Mesenchymal stem cell (in vitro differentiated cells and primary cell): ENCODE measurements at regions not wholly inside any gene's neighbourhood (a gene's known extent, or its start where the extent isn't known, plus 50 kb on each side); places are given as distances from the start of the nearest gene placed in this dataset.
"Not testable (repeated sequence)": the region's sequence is repeated elsewhere in the genome, so short reads cannot be mapped to it uniquely, and the experiment has no call there.

Experiments used
- DNase-seq: peaks from one replicate; pipeline ENCODE4 v3.0.0-alpha.2; 2013
- H2AFZ ChIP-seq: one replicate; pipeline ENCODE4 v1.6.1; 2013; ENCODE audit warnings: low read depth, mild to moderate bottlenecking, control low read depth, inconsistent platforms, low read length, moderate library complexity
- H2AK5ac ChIP-seq: 2 replicates; pipeline ENCODE4 v1.6.1; 2013; ENCODE audit warnings: low read length, moderate library complexity, mild to moderate bottlenecking, inconsistent platforms; ENCODE audit not compliant: severe bottlenecking
- H2BK120ac ChIP-seq: one replicate; pipeline ENCODE4 v1.6.1; 2013; ENCODE audit warnings: low read depth, mild to moderate bottlenecking, inconsistent platforms, low read length, moderate library complexity
- H2BK12ac ChIP-seq, 2 experiments: one replicate each; pipeline ENCODE4 v1.6.1; 2013; ENCODE audit warnings: inconsistent platforms in 2 of 2, low read length in 2 of 2, mild to moderate bottlenecking in 2 of 2, moderate library complexity in 2 of 2, control low read depth in 1 of 2
- H2BK15ac ChIP-seq: one replicate; pipeline ENCODE4 v1.6.1; 2013; ENCODE audit warnings: mild to moderate bottlenecking, low read depth, inconsistent platforms; ENCODE audit not compliant: poor library complexity, severe bottlenecking
- H2BK5ac ChIP-seq: 2 replicates; pipeline ENCODE4 v1.6.1; 2013; ENCODE audit warnings: low read depth, mild to moderate bottlenecking, low read length, control low read depth, inconsistent platforms; ENCODE audit not compliant: poor library complexity, severe bottlenecking
- H3K14ac ChIP-seq, 2 experiments: one replicate each; pipeline ENCODE4 v1.6.1; 2013; ENCODE audit warnings: inconsistent platforms in 2 of 2, low read length in 2 of 2, control low read depth in 1 of 2, mild to moderate bottlenecking in 1 of 2, moderate library complexity in 1 of 2
- H3K18ac ChIP-seq, 2 experiments: one replicate each; pipeline ENCODE4 v1.6.1; 2013; ENCODE audit warnings: inconsistent platforms in 2 of 2, low read length in 2 of 2, control low read depth in 1 of 2, low read depth in 1 of 2, mild to moderate bottlenecking in 1 of 2
- H3K23ac ChIP-seq, 2 experiments: one replicate each; pipeline ENCODE4 v1.6.1; 2013; ENCODE audit warnings: inconsistent platforms in 2 of 2, low read length in 2 of 2, mild to moderate bottlenecking in 2 of 2, moderate library complexity in 2 of 2, control low read depth in 1 of 2
- H3K27ac ChIP-seq: 2 replicates; pipeline ENCODE4 v1.5.1; 2013; ENCODE audit warnings: mild to moderate bottlenecking, moderate library complexity, low read length, control low read depth, inconsistent platforms; ENCODE audit not compliant: poor library complexity, severe bottlenecking
- H3K27me3 ChIP-seq, 2 experiments: 2 replicates each; pipeline versions ENCODE4 v1.6.1 to v1.7.0; 2013; ENCODE audit warnings: low read length in 2 of 2, mild to moderate bottlenecking in 2 of 2, moderate library complexity in 2 of 2, control low read depth in 1 of 2, inconsistent platforms in 1 of 2; ENCODE audit not compliant: control insufficient read depth in 1 of 2, insufficient read depth in 1 of 2
- H3K36me3 ChIP-seq, 2 experiments: 2 replicates each; pipeline versions ENCODE4 v1.6.1 to v1.7.0; 2013; ENCODE audit warnings: low read length in 2 of 2, control low read depth in 1 of 2, inconsistent platforms in 1 of 2, low read depth in 1 of 2, mild to moderate bottlenecking in 1 of 2; ENCODE audit not compliant: insufficient read depth in 2 of 2, control insufficient read depth in 1 of 2
- H3K4ac ChIP-seq, 2 experiments: one replicate each; pipeline ENCODE4 v1.6.1; 2013; ENCODE audit warnings: inconsistent platforms in 2 of 2, low read length in 2 of 2, mild to moderate bottlenecking in 2 of 2, moderate library complexity in 2 of 2, control low read depth in 1 of 2, low read depth in 1 of 2
- H3K4me1 ChIP-seq: 2 replicates; pipeline ENCODE4 v1.6.1; 2013; ENCODE audit warnings: low read depth, low read length, control low read depth; ENCODE audit not compliant: control insufficient read depth, insufficient read depth
- H3K4me2 ChIP-seq: 2 replicates; pipeline ENCODE4 v1.6.1; 2013; ENCODE audit warnings: low read length, mild to moderate bottlenecking, inconsistent platforms; ENCODE audit not compliant: poor library complexity, severe bottlenecking
- H3K4me3 ChIP-seq, 2 experiments: 2 replicates each; pipeline versions ENCODE4 v1.5.1 to v1.7.0; 2013; ENCODE audit warnings: low read length in 2 of 2, mild to moderate bottlenecking in 2 of 2, control low read depth in 1 of 2, low read depth in 1 of 2; ENCODE audit not compliant: insufficient read depth in 1 of 2
- H3K79me1 ChIP-seq: replicated peaks from 2 replicates; pipeline ENCODE4 v1.6.1; 2013; ENCODE audit warnings: mild to moderate bottlenecking, control low read depth, low read length, inconsistent platforms; ENCODE audit not compliant: poor library complexity, severe bottlenecking
- H3K9ac ChIP-seq: 2 replicates; pipeline ENCODE4 v1.7.0; 2013; ENCODE audit warnings: mild to moderate bottlenecking, low read length, moderate library complexity
- H3K9me3 ChIP-seq: 2 replicates; pipeline ENCODE4 v1.7.0; 2013; ENCODE audit warnings: mild to moderate bottlenecking, low read length; ENCODE audit not compliant: control insufficient read depth
- H4K8ac ChIP-seq: one replicate; pipeline ENCODE4 v1.6.1; 2013; ENCODE audit warnings: inconsistent platforms, mild to moderate bottlenecking, low read length, moderate library complexity
- H4K91ac ChIP-seq: one replicate; pipeline ENCODE4 v1.6.1; 2013; ENCODE audit warnings: mild to moderate bottlenecking, low read length, inconsistent platforms
- WGBS: methylation state at CpG from one replicate; pipeline ENCODE4 v1.1.7; 2013; ENCODE audit warnings: mixed read lengths; 5-methylcytosine and 5-hydroxymethylcytosine counted together

DNA sequence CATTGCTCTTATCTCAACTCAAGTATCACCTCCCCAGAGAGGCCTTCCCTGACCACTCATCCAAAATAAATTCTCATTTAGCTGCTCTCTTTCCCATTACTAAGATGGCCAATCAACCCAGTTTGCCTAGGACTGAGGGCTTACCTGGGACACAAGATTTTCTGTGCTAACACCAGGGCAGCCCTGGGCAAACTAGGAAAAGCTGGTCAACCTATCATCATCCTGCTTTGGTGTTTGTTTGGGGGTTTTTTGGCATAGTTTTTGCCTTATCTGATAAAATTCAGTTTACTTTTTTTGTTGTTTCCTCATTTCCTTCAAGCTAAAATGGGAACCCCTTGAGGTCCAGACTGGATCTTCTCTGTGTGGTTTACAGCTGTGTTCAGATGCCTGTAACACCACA, 131.4 kb upstream of the NR2F2 start:
- no peaks in the 10 kb centered on the region for H3K79me1 ChIP-seq
- H2AK5ac ChIP-seq = no peak overlapping the region
- H4K8ac ChIP-seq = no peak overlapping the region
- no peaks in the 10 kb centered on the region for H3K9me3 ChIP-seq
- no peak overlapping the region for H3K23ac ChIP-seq
- DNase-seq = no peak
- no peak overlapping the region for H3K4me3 ChIP-seq
- H2AFZ ChIP-seq = no peak overlapping the region
- H3K18ac ChIP-seq = no peak overlapping the region
- no peak overlapping the region for H3K27ac ChIP-seq
- H3K14ac ChIP-seq = no peak overlapping the region
- no peak overlapping the region for H3K4ac ChIP-seq
- no peak overlapping the region for H2BK12ac ChIP-seq
- no peak overlapping the region for H3K4me2 ChIP-seq
- no peak overlapping the region for H3K9ac ChIP-seq
- H3K36me3 ChIP-seq = no peaks in the 10 kb centered on the region
- H2BK5ac ChIP-seq = no peak overlapping the region
- no peak overlapping the region for H2BK15ac ChIP-seq
- H3K4me1 ChIP-seq = no peaks in the 10 kb centered on the region
- no peak overlapping the region for H4K91ac ChIP-seq
- no peaks in the 10 kb centered on the region for H3K27me3 ChIP-seq
- no peak overlapping the region for H2BK120ac ChIP-seq

DNA sequence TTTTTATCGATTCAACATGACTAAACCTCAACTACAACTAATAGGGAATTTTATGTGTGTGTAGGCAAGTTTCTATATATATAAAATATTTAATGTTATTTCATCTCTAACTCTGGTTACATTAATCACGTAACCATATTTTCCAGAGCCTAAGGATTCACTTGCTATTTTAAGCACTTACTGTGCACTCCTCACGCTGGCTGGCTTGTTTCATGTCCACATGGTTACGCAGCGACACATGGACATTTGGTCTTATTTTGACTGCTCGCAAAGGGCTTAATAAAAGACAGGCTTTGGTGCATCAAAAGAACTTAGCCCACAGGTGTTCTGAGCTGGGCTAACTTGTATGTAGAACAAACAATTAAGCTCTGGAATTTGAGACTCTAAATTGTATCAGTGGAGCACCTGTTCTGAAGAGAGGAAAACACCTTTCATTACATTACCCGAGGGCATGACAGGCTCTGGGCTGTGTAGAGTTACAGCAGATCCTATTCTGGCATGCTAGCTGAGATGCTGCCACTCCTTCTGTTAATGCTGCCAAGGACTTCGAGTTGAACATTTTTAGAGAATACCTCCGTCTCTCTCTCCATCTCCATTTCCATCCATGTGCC, 130.0 kb upstream of the NR2F2 start:
- Histone ChIP-seq H3K27ac (no peak overlapping the region), H2AK5ac (no peak overlapping the region), H2BK120ac (no peak overlapping the region), H3K4ac (no peak overlapping the region), H2BK15ac (no peak overlapping the region), H3K9ac (no peak overlapping the region), H3K14ac (no peak overlapping the region), H3K4me1 (no peaks in the 10 kb centered on the region), H3K79me1 (no peaks in the 10 kb centered on the region), H4K91ac (no peak overlapping the region), H3K23ac (no peak overlapping the region), H2BK5ac (no peak overlapping the region), H2BK12ac (no peak overlapping the region), H3K18ac (no peak overlapping the region), H2AFZ (no peak overlapping the region), H3K4me3 (no peak overlapping the region), H3K9me3 (no peaks in the 10 kb centered on the region), H3K4me2 (no peak overlapping the region), H3K36me3 (no peaks in the 10 kb centered on the region), H4K8ac (no peak overlapping the region), H3K27me3 (no peaks in the 10 kb centered on the region)
- WGBS = 97% methylated on average over 8 of the region's 9 CpGs
- no peak for DNase-seq

DNA sequence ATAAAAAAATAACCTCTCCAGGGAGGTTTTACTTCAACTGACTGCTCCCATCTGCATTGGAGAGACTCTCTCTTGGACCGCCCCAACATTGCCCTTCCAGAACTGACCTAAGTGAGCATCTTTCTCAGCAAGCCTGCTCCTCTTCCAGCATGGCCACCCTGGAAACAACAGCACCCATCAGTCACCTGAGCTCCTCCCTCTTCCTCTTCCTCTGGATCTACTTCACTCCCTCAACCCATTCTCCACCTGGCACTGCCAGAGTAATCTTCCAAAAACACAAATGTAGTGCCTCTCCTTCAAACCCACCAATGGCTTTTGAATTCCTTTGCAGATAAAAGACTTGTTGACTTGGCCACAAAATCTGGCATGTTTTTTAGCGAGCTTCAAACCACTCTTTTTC, 128.8 kb upstream of the NR2F2 start:
- no peak overlapping the region for H3K4ac ChIP-seq
- no peak overlapping the region for H2BK120ac ChIP-seq
- no peaks in the 10 kb centered on the region for H3K36me3 ChIP-seq
- H2BK5ac ChIP-seq = no peak overlapping the region
- no peak overlapping the region for H2AK5ac ChIP-seq
- no peak overlapping the region for H4K91ac ChIP-seq
- H3K23ac ChIP-seq = no peak overlapping the region
- no peak overlapping the region for H3K27ac ChIP-seq
- no peak overlapping the region for H3K4me3 ChIP-seq
- no peak overlapping the region for H3K18ac ChIP-seq
- no peak overlapping the region for H2AFZ ChIP-seq
- H3K14ac ChIP-seq = no peak overlapping the region
- H3K4me2 ChIP-seq = no peak overlapping the region
- H2BK12ac ChIP-seq = no peak overlapping the region
- no peak overlapping the region for H3K9ac ChIP-seq
- no peaks in the 10 kb centered on the region for H3K4me1 ChIP-seq
- H2BK15ac ChIP-seq = no peak overlapping the region
- no peak overlapping the region for H4K8ac ChIP-seq
- 98% methylated on average over 2 of the region's 2 CpGs for WGBS
- no peaks in the 10 kb centered on the region for H3K9me3 ChIP-seq
- H3K79me1 ChIP-seq = no peaks in the 10 kb centered on the region
- no peak for DNase-seq
- no peaks in the 10 kb centered on the region for H3K27me3 ChIP-seq

DNA sequence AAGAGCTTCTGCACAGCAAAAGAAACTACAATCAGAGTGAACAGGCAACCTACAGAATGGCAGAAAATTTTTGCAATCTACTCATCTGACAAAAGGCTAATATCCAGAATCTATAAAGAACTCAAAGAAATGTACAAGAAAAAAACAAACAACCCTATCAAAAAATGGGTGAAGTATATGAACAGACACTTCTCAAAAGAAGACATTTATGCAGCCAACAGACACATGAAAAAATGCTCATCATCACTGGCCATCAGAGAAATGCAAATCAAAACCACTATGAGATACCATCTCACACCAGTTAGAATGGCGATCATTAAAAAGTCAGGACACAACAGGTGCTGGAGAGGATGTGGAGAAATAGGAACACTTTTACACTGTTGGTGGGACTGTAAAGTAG, 124.9 kb upstream of the NR2F2 start:
- not testable (repeated sequence) for H3K79me1 ChIP-seq, H3K27me3 ChIP-seq, H3K14ac ChIP-seq, H3K18ac ChIP-seq, H4K8ac ChIP-seq, DNase-seq, H3K9me3 ChIP-seq, H2AK5ac ChIP-seq, H3K4me2 ChIP-seq, H3K27ac ChIP-seq, H3K4ac ChIP-seq, H2BK15ac ChIP-seq, H3K4me1 ChIP-seq, H2BK5ac ChIP-seq, H2BK120ac ChIP-seq, H2AFZ ChIP-seq, H3K4me3 ChIP-seq, H3K9ac ChIP-seq, H3K23ac ChIP-seq, H3K36me3 ChIP-seq, H4K91ac ChIP-seq, H2BK12ac ChIP-seq
- WGBS = no CpG with 5 or more reads among the region's 1 CpG
